ENCODE measurements at regions not wholly inside any gene's neighbourhood (a gene's known extent, or its start where the extent isn't known, plus 50 kb on each side); places are given as distances from the start of the nearest gene placed in this dataset.

DNA sequence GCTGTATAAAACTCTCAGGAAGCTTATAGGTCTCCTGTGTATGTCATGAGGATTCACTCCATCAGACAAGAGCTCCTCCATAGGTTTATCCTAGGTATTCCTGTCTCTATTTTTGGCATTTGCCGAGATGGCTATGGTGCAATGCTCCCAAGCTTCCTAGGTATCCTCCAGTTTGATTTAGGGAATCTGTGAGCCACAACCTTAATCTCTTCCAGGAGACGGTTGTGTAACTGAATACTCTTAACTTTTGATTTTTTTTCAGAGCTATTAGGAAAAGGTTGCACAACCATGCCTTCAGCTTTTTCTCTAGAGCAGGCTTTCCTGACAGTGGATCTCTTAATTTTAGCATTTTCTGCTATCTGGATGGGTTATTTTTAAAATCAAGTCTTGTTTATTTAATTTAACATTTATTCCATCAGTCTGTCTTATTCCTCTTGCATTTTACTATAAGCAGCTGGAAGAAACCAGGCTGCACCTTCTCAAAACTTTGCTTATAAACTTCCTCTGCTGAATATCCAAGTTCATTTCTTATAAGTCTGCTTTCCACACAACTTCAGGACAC, 69.4 kb upstream of the BACE2 start:
- DNase-seq (ENCODE audit: insufficient read length, low spot score) (no peak), FAIRE-seq (no peak)
- TF ChIP-seq, protein P1, sequence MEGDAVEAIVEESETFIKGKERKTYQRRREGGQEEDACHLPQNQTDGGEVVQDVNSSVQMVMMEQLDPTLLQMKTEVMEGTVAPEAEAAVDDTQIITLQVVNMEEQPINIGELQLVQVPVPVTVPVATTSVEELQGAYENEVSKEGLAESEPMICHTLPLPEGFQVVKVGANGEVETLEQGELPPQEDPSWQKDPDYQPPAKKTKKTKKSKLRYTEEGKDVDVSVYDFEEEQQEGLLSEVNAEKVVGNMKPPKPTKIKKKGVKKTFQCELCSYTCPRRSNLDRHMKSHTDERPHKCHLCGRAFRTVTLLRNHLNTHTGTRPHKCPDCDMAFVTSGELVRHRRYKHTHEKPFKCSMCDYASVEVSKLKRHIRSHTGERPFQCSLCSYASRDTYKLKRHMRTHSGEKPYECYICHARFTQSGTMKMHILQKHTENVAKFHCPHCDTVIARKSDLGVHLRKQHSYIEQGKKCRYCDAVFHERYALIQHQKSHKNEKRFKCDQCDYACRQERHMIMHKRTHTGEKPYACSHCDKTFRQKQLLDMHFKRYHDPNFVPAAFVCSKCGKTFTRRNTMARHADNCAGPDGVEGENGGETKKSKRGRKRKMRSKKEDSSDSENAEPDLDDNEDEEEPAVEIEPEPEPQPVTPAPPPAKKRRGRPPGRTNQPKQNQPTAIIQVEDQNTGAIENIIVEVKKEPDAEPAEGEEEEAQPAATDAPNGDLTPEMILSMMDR (IDR thresholded peaks at IDR 0.05; ENCODE audit: insufficient read depth, missing control alignments), result no peak

DNA sequence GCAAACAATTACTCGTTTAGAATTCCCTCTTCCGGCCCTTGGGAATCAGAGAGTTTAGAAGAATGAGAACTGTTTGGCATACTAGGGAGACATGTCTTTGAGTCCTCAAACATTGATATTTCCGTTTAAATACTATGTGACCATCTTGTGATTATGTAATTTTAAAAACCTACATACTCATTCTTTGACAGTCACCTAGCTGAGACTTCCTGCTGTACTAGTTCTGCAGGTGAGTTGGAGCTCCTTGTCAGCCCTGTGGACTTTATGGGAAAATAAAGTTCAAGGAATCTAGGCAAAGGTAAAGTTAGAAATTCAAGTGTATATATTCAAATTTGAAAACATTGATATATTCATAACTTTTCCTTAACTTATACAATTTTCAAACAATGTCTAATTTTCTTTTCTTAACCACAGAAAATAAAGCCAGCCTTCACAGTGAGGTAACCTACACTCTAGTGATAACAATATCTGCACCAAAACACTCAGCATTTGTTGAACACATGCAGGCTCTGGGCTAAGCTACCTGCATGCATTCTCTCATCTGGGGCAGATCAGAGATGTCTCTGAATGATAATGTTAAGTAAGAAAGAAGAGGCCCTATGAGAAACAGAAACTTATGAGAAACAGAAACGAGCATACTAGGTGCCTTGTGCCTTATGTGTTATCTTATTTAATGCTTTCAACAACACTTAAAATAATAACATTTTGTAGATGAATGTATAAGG, 67.0 kb upstream of the BACE2 start:
- FAIRE-seq (no peak), DNase-seq (ENCODE audit: insufficient read length, low spot score) (no peak)
- TF ChIP-seq, protein P1 (IDR thresholded peaks at IDR 0.05; ENCODE audit: insufficient read depth, missing control alignments), result no peak

DNA sequence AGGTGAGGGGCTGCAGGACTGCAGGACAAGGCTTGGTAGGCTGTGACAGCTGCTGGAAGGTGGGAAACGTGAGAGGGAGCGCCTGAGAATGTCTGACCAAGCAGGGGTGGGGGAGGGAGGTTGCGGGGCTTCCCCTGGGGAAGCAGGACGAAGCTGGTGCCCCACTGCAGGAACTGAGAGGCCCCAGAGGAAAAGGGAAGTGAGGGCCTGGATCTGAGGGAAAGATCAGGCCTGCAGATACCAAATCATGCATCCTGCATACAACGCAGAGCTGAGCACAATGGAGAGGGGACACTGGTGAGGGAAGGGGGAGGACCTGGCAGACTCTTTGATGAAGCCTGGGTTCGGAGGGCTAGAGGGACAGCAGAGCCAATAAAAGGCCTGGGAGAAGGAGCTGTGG, 65.7 kb upstream of the BACE2 start:
- FAIRE-seq, result no peak
- TF ChIP-seq, protein P1 (IDR thresholded peaks at IDR 0.05; ENCODE audit: insufficient read depth, missing control alignments), result no peak
- DNase-seq (ENCODE audit: insufficient read length, low spot score), result no peak

- TF ChIP-seq, protein P1 (IDR thresholded peaks at IDR 0.05; ENCODE audit: insufficient read depth, missing control alignments), result no peak
- no peak for FAIRE-seq
- DNase-seq (ENCODE audit: insufficient read length, low spot score), result no peak
Observed at GRCh38 chr21:41107602-41108001, 60.4 kb upstream of the BACE2 start.

DNA sequence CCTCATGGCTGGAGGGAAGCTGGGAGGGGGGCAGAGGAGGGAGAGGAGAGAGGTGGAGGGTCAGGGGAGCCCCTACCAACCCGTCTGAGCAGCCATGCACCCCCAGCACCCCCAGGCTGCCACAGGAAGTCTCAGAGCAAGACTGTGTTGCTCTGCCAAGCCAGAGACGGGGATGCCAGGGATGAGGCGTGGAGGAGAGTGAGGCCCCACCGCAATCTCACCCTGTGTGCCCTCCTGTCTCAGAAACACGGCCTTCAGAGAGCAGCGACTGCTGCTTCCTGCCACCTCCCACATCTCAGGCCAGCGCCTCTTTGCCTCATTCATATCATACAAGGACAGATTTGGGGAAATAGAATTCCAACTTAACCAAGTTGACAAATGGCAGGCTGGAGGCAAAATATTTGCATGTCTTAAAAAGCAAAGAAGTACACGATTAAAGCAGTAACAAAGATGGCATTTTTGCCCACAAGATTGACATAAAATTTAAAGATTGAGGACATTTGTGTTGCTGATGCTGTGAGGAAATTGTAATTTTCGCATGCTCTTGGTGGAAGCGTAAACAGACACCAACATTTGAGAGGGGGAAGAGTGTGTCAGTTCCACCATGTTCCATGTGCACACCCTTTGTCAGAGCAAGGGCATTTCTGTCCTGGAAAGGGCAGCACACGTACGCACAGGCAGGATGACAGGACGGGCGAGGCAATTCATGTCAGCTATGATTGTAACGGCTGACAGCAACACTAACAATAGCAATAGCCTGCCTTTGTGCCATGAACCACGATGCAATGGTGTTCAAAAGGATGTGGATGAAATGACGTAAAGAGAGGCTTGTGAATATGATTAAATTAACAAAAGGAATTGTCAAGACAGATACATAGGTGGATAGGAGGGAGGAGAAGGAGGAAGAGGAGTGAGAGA, 59.0 kb upstream of the BACE2 start:
- DNase-seq (ENCODE audit: insufficient read length, low spot score), result no peak
- FAIRE-seq, result no peak

DNA sequence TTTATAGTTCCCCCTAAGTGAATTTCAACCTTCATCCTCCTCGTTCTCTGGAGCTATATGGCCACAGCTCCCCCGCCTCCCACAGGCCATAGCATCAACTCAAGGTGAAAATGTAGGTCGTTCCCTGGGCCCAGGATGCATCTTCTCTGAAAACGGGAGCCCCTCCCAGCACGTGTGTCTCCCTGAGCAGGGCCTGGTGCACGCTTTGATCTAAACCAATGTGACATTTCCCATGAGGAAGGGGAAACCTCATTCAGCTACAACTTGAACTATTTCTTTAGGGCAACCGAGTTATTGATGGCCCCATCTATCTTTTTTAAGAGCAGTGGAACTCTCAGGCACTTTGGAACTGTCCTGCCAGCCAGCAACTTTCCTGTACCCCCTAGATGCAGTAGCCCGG, 57.8 kb upstream of the BACE2 start:
- no peak for FAIRE-seq
- no peak for DNase-seq (ENCODE audit: insufficient read length, low spot score)
- TF ChIP-seq, protein P1 (IDR thresholded peaks at IDR 0.05; ENCODE audit: insufficient read depth, missing control alignments), result no peak

More for the DNA sequence above, 59.0 kb upstream of the BACE2 start:
- TF ChIP-seq, protein P1 (IDR thresholded peaks at IDR 0.05; ENCODE audit: insufficient read depth, missing control alignments), result no peak

Data from D721Med (cell line).